Esophagus squamous epithelium (tissue), 5 donors: ENCODE measurements at regions not wholly inside any gene's neighbourhood (a gene's known extent, or its start where the extent isn't known, plus 50 kb on each side); places are given as distances from the start of the nearest gene placed in this dataset.

Source experiments
- DNase-seq: peaks from one replicate; lab custom pipeline; 2025; lab: John Stamatoyannopoulos, UW
- H3K27ac ChIP-seq, 4 donors: fragments of 200-600 bp; sonication (generic); one replicate each; pipeline ENCODE4 v1.5.1; 2016 to 2019; ENCODE audit warnings: mild to moderate bottlenecking in 1 of 4
- H3K27me3 ChIP-seq, 4 donors: fragments of 200-600 bp; sonication (generic); 1 replicate in 3 of 4; 2 replicates in 1 of 4; pipeline versions ENCODE4 v1.5.1 to v1.6.0; 2017 to 2021; ENCODE audit warnings: antibody characterized with exemption in 1 of 4
- H3K36me3 ChIP-seq, 3 donors: fragments of 200-600 bp; sonication (generic); one replicate each; pipeline ENCODE4 v1.5.1; 2016 to 2019
- H3K4me1 ChIP-seq, 3 donors: fragments of 200-600 bp; sonication (generic); one replicate each; pipeline ENCODE4 v1.5.1; 2017 to 2019
- H3K4me3 ChIP-seq, 4 donors: fragments of 200-600 bp; sonication (generic); 1 replicate in 3 of 4; 2 replicates in 1 of 4; pipeline ENCODE4 v1.5.1; 2016 to 2019; ENCODE audit warnings: mild to moderate bottlenecking in 2 of 4, moderate library complexity in 1 of 4
- H3K9me3 ChIP-seq, 3 donors: fragments of 200-600 bp; sonication (generic); one replicate each; pipeline ENCODE4 v1.5.1; 2016 to 2019
- CTCF ChIP-seq, 6 experiments: fragments of 450-650 bp in 4 of 6; fragments of 200-600 bp in 2 of 6; sonication (generic) in 2 of 6; IDR thresholded peaks; one replicate each; pipeline ENCODE4 v1.5.1; 2016 to 2019; ENCODE audit warnings: antibody characterized with exemption in 6 of 6, mild to moderate bottlenecking in 4 of 6, moderate library complexity in 4 of 6
- POLR2A ChIP-seq, 4 donors: fragments of 450-650 bp; IDR thresholded peaks; one replicate each; pipeline ENCODE4 v1.6.1; 2017; ENCODE audit warnings: antibody characterized with exemption in 4 of 4, mild to moderate bottlenecking in 4 of 4, moderate library complexity in 3 of 4
- WGBS, 2 donors: methylation state at CpG; one replicate each; pipeline ENCODE4 v1.1.5; 2018; 5-methylcytosine and 5-hydroxymethylcytosine counted together
- intact Hi-C: fragments of 100-400 bp; cut with DNase I; formaldehyde crosslinking; loops from one replicate; pipeline ENCODE4 v1.15.0; 2022
- donor health status: DM: yes; HTN: yes; CAD: no.

GRCh38 chr9:115636596-115636995, 517.0 kb upstream of the PAPPA start:
- H3K4me3 ChIP-seq, result no peak overlapping the region
- 36 to 45% methylated on average over 4 of the region's 4 CpGs for WGBS, 2 donors
- intact Hi-C loops, result no loop called here
- H3K9me3 ChIP-seq, result no peaks in the 10 kb centered on the region
- peaks cover 0 to 3% (median 0%) of the 10 kb centered on the region in 4 donors for H3K27me3 ChIP-seq
- no peaks in the 10 kb centered on the region for H3K36me3 ChIP-seq
- no peak for DNase-seq
- H3K4me1 ChIP-seq, result peaks cover 1 to 53% (median 9%) of the 10 kb centered on the region in 3 donors
- peak overlapping the region in 3 of 4 donors; percentile 19 to 63 (median 63) for H3K27ac ChIP-seq
- TF ChIP-seq POLR2A (IDR thresholded peaks at IDR 0.05) (no peak), CTCF (IDR thresholded peaks at IDR 0.05) (no peak)

GRCh38 chr9:115637661-115638060, 515.9 kb upstream of the PAPPA start:
- H3K36me3 ChIP-seq, result no peaks in the 10 kb centered on the region
- no peaks in the 10 kb centered on the region for H3K9me3 ChIP-seq
- no peak overlapping the region for H3K4me3 ChIP-seq
- intact Hi-C loops, result no loop called here
- peaks cover 0 to 1% (median 0%) of the 10 kb centered on the region in 4 donors for H3K27me3 ChIP-seq
- peak overlapping the region in 3 of 4 donors; percentile 19 to 63 (median 63) for H3K27ac ChIP-seq
- H3K4me1 ChIP-seq, result peaks cover 6 to 60% (median 17%) of the 10 kb centered on the region in 3 donors
- TF ChIP-seq CTCF (IDR thresholded peaks at IDR 0.05) (no peak), POLR2A (IDR thresholded peaks at IDR 0.05) (no peak)
- DNase-seq, result no peak

- whole genome bisulfite sequencing, 2 donors, result 40 to 46% methylated on average over 2 of the region's 2 CpGs
These were observed 512.7 kb upstream of the PAPPA start for GRCh38 chr9:115640887-115641286.

GRCh38 chr9:115642285-115642684, 511.3 kb upstream of the PAPPA start:
- Histone ChIP-seq H3K4me3 (no peak overlapping the region), H3K9me3 (no peaks in the 10 kb centered on the region), H3K36me3 (no peaks in the 10 kb centered on the region), H3K4me1 (peaks cover 10 to 66% (median 22%) of the 10 kb centered on the region in 3 donors), H3K27ac (peak overlapping the region in 3 of 4 donors; percentile 3 to 76 (median 69)), H3K27me3 (no peaks in the 10 kb centered on the region)
- no peak for DNase-seq
- TF ChIP-seq POLR2A (IDR thresholded peaks at IDR 0.05) (no peak), CTCF (IDR thresholded peaks at IDR 0.05) (no peak)
- intact Hi-C loops, result no loop called here
- 41 to 46% methylated on average over 1 of the region's 1 CpG for WGBS, 2 donors

More at GRCh38 chr9:115640887-115641286, 512.7 kb upstream of the PAPPA start:
- Histone ChIP-seq H3K4me1 (peaks cover 10 to 78% (median 24%) of the 10 kb centered on the region in 3 donors), H3K9me3 (no peaks in the 10 kb centered on the region), H3K27me3 (no peaks in the 10 kb centered on the region), H3K4me3 (no peak overlapping the region), H3K27ac (peak overlapping the region in 3 of 4 donors; percentile 15 to 76 (median 33)), H3K36me3 (no peaks in the 10 kb centered on the region)
- intact Hi-C loops, result no loop called here
- no peak for TF ChIP-seq CTCF (IDR thresholded peaks at IDR 0.05)
- TF ChIP-seq POLR2A (IDR thresholded peaks at IDR 0.05), result no peak
- DNase-seq, result no peak

- TF ChIP-seq POLR2A (IDR thresholded peaks at IDR 0.05) (no peak), CTCF (IDR thresholded peaks at IDR 0.05) (no peak)
- Histone ChIP-seq H3K9me3 (no peaks in the 10 kb centered on the region), H3K4me1 (peaks cover 10 to 56% (median 19%) of the 10 kb centered on the region in 3 donors), H3K4me3 (no peak overlapping the region), H3K27ac (peak overlapping the region; percentile 40 to 76 (median 60)), H3K27me3 (no peaks in the 10 kb centered on the region), H3K36me3 (no peaks in the 10 kb centered on the region)
- intact Hi-C loops, result no loop called here
- WGBS, 2 donors, result 34 to 52% methylated on average over 4 of the region's 4 CpGs
- DNase-seq, result no peak
These were observed 509.5 kb upstream of the PAPPA start for GRCh38 chr9:115643948-115644727.
